K562 (cell line): ENCODE measurements at regions not wholly inside any gene's neighbourhood (a gene's known extent, or its start where the extent isn't known, plus 50 kb on each side); places are given as distances from the start of the nearest gene placed in this dataset.

ENCODE experiments used
- ATAC-seq: fragments of 200-7000 bp; cut with Tn5 transposase; 3 replicates; pipeline ENCODE4 v1.9.1; 2020; ENCODE audit warnings: moderate library complexity
- BruUV-seq: library from RNA; stranded (reverse); fragments of 400-500 nt; replicated peaks from 2 replicates; lab custom pipeline; 2021; lab: Mats Ljungman, UMichigan
- CTCF ChIA-PET: fragments of 300-600 bp; formaldehyde crosslinking; extraction: SDS; loops from one replicate; lab custom pipeline; 2021; ENCODE audit warnings: low intra/inter-chr PET ratio; lab: Yijun Ruan, JAX
- POLR2A ChIA-PET: fragments of 300-600, 350-650 bp; sonication (Branson Sonifier 250); formaldehyde crosslinking; extraction: SDS; loops from one replicate; lab custom pipeline; 2021; ENCODE audit warnings: antibody characterized with exemption, inconsistent platforms; lab: Yijun Ruan, JAX
- DNase-seq, 4 experiments: peaks; one replicate each; pipeline versions ENCODE4 v3.0.0 to v3.0.0-alpha.2; 2011 to 2018; ENCODE audit warnings: low spot score in 3 of 4, mixed read lengths in 3 of 4; ENCODE audit errors: extremely low read depth in 1 of 4
- FAIRE-seq: peaks from 2 replicates; lab custom pipeline; 2011; peaks lifted over from hg19 to GRCh38; lab: Jason Lieb, UNC
- H2AFZ ChIP-seq: 2 replicates; pipeline ENCODE4 v1.6.0; 2011; ENCODE audit warnings: low read depth, low read length, control low read depth, inconsistent platforms
- H3K27ac ChIP-seq: fragments of 200-600 bp; 3 replicates; pipeline ENCODE4 v1.8.0; 2011; ENCODE audit warnings: low read depth, mild to moderate bottlenecking, control low read depth, inconsistent platforms, low read length, moderate library complexity, mixed read lengths; ENCODE audit errors: extremely low read depth
- H3K27me3 ChIP-seq, 2 experiments: fragments of 300-600 bp in 1 of 2; 2 replicates in 1 of 2; 3 replicates in 1 of 2; pipeline versions ENCODE4 v1.6.0 to v1.8.0; 2011; ENCODE audit warnings: inconsistent platforms in 2 of 2, low read length in 2 of 2, mild to moderate bottlenecking in 1 of 2, mixed read lengths in 1 of 2, moderate library complexity in 1 of 2; ENCODE audit not compliant: control insufficient read depth in 2 of 2, insufficient read depth in 2 of 2
- H3K36me3 ChIP-seq: fragments of 300-600 bp; 3 replicates; pipeline ENCODE4 v1.8.0; 2011; ENCODE audit warnings: mild to moderate bottlenecking, low read length, inconsistent platforms; ENCODE audit not compliant: control insufficient read depth, insufficient read depth
- H3K4me1 ChIP-seq, 2 experiments: fragments of 200-600 bp in 1 of 2; replicated peaks in 1 of 2; 2 replicates in 1 of 2; 3 replicates in 1 of 2; pipeline versions ENCODE4 v1.5.1 to v1.8.0; 2011; ENCODE audit warnings: inconsistent platforms in 2 of 2, low read length in 2 of 2, mild to moderate bottlenecking in 1 of 2, mixed read lengths in 1 of 2, moderate library complexity in 1 of 2; ENCODE audit not compliant: control insufficient read depth in 2 of 2, insufficient read depth in 2 of 2
- H3K4me2 ChIP-seq: 2 replicates; pipeline ENCODE4 v1.6.1; 2011; ENCODE audit warnings: low read length, control low read depth, inconsistent platforms, mixed read lengths; ENCODE audit not compliant: insufficient read depth
- H3K4me3 ChIP-seq: fragments of 200-600 bp; sonication (generic), shearing (Covaris generic); 2 replicates; pipeline ENCODE4 v1.5.1; 2016; ENCODE audit warnings: control low read depth, inconsistent platforms
- H3K79me2 ChIP-seq: fragments of 200-600 bp; 3 replicates; pipeline ENCODE4 v1.8.0; 2011; ENCODE audit warnings: low read length, inconsistent platforms; ENCODE audit not compliant: control insufficient read depth, insufficient read depth
- H3K9ac ChIP-seq, 2 experiments: 2 replicates each; pipeline versions ENCODE4 v1.6.0 to v1.6.1; 2011; ENCODE audit warnings: low read depth in 2 of 2, low read length in 2 of 2, control low read depth in 1 of 2, inconsistent platforms in 1 of 2, mild to moderate bottlenecking in 1 of 2, mixed read lengths in 1 of 2; ENCODE audit not compliant: insufficient read depth in 1 of 2
- H3K9me1 ChIP-seq: one replicate; pipeline ENCODE4 v1.6.0; 2011; ENCODE audit warnings: inconsistent platforms, mild to moderate bottlenecking, low read length, moderate library complexity; ENCODE audit not compliant: control insufficient read depth, insufficient read depth
- H3K9me3 ChIP-seq: replicated peaks from 2 replicates; pipeline ENCODE4 v1.5.1; 2011; ENCODE audit warnings: low read depth, low read length, inconsistent platforms; ENCODE audit not compliant: control insufficient read depth, insufficient read depth
- H4K20me1 ChIP-seq: replicated peaks from 2 replicates; pipeline ENCODE4 v1.6.1; 2011; ENCODE audit warnings: low read length, inconsistent platforms, mixed read lengths; ENCODE audit not compliant: control insufficient read depth, insufficient read depth
- ASH1L ChIP-seq: fragments of 450-650 bp; IDR thresholded peaks from 2 replicates; pipeline ENCODE4 v1.6.1; 2018; ENCODE audit warnings: borderline replicate concordance, mild to moderate bottlenecking, low read depth; ENCODE audit not compliant: partially characterized antibody
- HNRNPUL1 ChIP-seq: fragments of 200-400 bp; formaldehyde crosslinking; IDR thresholded peaks from 2 replicates; pipeline ENCODE4 v1.6.1; 2017; ENCODE audit warnings: low read length
- KAT7 ChIP-seq: sonication (generic); formaldehyde crosslinking; IDR thresholded peaks from 2 replicates; pipeline ENCODE4 v1.8.0; 2022; ENCODE audit warnings: missing genetic modification reagents, mild to moderate bottlenecking, borderline replicate concordance
- KDM2B ChIP-seq: fragments of 250-450 bp; sonication (Bioruptor Pico); IDR thresholded peaks from 2 replicates; pipeline ENCODE4 v1.8.0; 2021; ENCODE audit warnings: mild to moderate bottlenecking, moderate library complexity
- KHSRP ChIP-seq: fragments of 450-650 bp; IDR thresholded peaks from 2 replicates; pipeline ENCODE4 v1.6.1; 2017
- MEF2A ChIP-seq: IDR thresholded peaks from 2 replicates; pipeline ENCODE4 v1.6.1; 2011; ENCODE audit warnings: low read depth, mild to moderate bottlenecking, low read length, moderate library complexity; ENCODE audit not compliant: control insufficient read depth
- NFIX ChIP-seq: fragments of 250-450 bp; sonication (Bioruptor Pico); IDR thresholded peaks from 2 replicates; pipeline ENCODE4 v1.4.0; 2020; ENCODE audit warnings: low read depth, mild to moderate bottlenecking, moderate library complexity
- RBM15 ChIP-seq: fragments of 200-400 bp; formaldehyde crosslinking; IDR thresholded peaks from 2 replicates; pipeline ENCODE4 v1.6.1; 2018; ENCODE audit warnings: mild to moderate bottlenecking, low read length, moderate library complexity; ENCODE audit not compliant: insufficient read depth
- U2AF2 ChIP-seq: fragments of 200-400 bp; formaldehyde crosslinking; optimal IDR thresholded peaks from 2 replicates; pipeline ENCODE3; 2017; ENCODE audit warnings: low read depth, mild to moderate bottlenecking, low read length
- ZFX ChIP-seq: sonication (generic); formaldehyde crosslinking; IDR thresholded peaks from 2 replicates; pipeline ENCODE4 v1.8.0; 2022; ENCODE audit warnings: mild to moderate bottlenecking, missing genetic modification reagents, moderate library complexity
- ZNF174 ChIP-seq: fragments of 250-450 bp; sonication (Bioruptor Pico); IDR thresholded peaks from 2 replicates; pipeline ENCODE4 v1.4.0; 2020; ENCODE audit warnings: mild to moderate bottlenecking
- WGBS: fragments of 100-300 bp; shearing (Covaris generic); methylation state at CpG from one replicate; pipeline ENCODE4 v1.1.6; 2016; ENCODE audit warnings: low coverage, mixed read lengths; ENCODE audit not compliant: insufficient coverage; ENCODE audit errors: missing lambda C conversion rate; 5-methylcytosine and 5-hydroxymethylcytosine counted together
- in situ Hi-C: fragments of 300-500 bp; cut with MboI; formaldehyde crosslinking; loops from 4 replicates; pipeline ENCODE4 v1.15.0; 2018; ENCODE audit warnings: inconsistent platforms, mixed read lengths
- intact Hi-C: fragments of 100-400 bp; cut with micrococcal nuclease; formaldehyde crosslinking; loops from 2 replicates; pipeline ENCODE4 v1.14.2; 2022

DNA sequence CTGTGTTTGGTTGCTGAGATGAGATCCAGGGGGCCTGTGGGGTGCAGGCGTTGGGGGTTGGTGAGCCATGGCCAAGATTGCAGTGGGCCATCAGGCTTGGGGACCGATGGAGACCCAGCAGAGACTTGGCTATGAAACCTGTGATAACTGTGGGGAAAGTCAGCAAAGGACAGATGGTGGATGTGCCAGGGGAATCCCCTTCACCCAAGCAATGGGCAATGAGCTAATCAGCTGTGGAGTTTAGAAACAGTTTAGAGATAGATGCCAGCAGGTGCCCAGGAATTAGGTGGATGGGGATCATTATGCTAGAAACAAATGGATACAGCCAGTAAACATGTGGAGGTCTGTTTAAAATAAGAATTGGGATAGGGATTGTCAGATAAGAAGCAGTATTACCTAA, 151.4 kb upstream of the FERD3L start:
- Histone ChIP-seq H3K9me1 (no peaks in the 10 kb centered on the region), H3K27me3 (no peaks in the 10 kb centered on the region), H3K9me3 (no peaks in the 10 kb centered on the region), H3K9ac (no peak overlapping the region), H2AFZ (no peak overlapping the region), H3K36me3 (no peaks in the 10 kb centered on the region), H3K4me2 (no peak overlapping the region), H4K20me1 (no peaks in the 10 kb centered on the region), H3K4me1 (no peaks in the 10 kb centered on the region), H3K27ac (no peak overlapping the region), H3K4me3 (no peak overlapping the region), H3K79me2 (no peaks in the 10 kb centered on the region)
- POLR2A ChIA-PET = no interaction called here
- FAIRE-seq (no peak), DNase-seq (no peak), ATAC-seq (no peak)
- in situ Hi-C loops (no loop called here), intact Hi-C loops (no loop called here)
- CTCF ChIA-PET = no interaction called here
- TF ChIP-seq MEF2A = no peak
- no peak for TF ChIP-seq KAT7 (CRISPR knock-in tag)
- no TSS peak for BruUV-seq
- WGBS = 0% methylated on average over 2 of the region's 2 CpGs

DNA sequence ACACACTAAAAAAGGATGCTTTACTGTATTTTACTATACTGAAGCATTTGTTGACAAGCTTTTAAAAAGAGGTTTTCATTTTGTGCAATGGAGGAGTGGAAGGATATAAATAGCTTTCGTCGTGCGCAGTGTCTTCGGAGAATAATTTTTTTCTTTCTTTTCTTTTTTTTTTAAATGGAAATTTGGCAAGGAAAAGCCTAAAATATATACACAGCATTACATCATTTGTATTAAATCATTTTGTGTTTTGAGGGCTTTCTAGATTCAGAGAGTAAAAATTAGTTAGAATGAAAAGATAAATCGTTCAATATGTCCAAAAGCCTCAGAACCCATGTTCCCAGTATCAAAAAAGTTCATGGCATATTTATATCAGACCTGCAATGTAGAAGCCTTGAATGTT, 150.2 kb upstream of the FERD3L start:
- H3K27ac ChIP-seq = no peak overlapping the region
- H3K36me3 ChIP-seq = no peaks in the 10 kb centered on the region
- WGBS = 14% methylated on average over 5 of the region's 5 CpGs
- no peaks in the 10 kb centered on the region for H3K9me1 ChIP-seq
- no peak overlapping the region for H3K4me2 ChIP-seq
- FAIRE-seq = no peak
- no peaks in the 10 kb centered on the region for H4K20me1 ChIP-seq
- no TSS peak for BruUV-seq
- no peak overlapping the region for H2AFZ ChIP-seq
- ChIA-PET POLR2A (no interaction called here), CTCF (no interaction called here)
- intact Hi-C loops = no loop called here
- H3K4me3 ChIP-seq = no peak overlapping the region
- H3K4me1 ChIP-seq = no peaks in the 10 kb centered on the region
- H3K79me2 ChIP-seq = no peaks in the 10 kb centered on the region
- no peak for DNase-seq
- in situ Hi-C loops = no loop called here
- H3K27me3 ChIP-seq = no peaks in the 10 kb centered on the region
- no peak for TF ChIP-seq RBM15
- no peak for TF ChIP-seq KHSRP
- TF ChIP-seq NFIX (CRISPR knock-in tag) = no peak
- no peak for TF ChIP-seq KDM2B (CRISPR knock-in tag)
- no peak for TF ChIP-seq ASH1L
- no peak for TF ChIP-seq ZFX (CRISPR knock-in tag)
- TF ChIP-seq U2AF2 = no peak
- TF ChIP-seq MEF2A = no peak
- no peak for TF ChIP-seq HNRNPUL1
- TF ChIP-seq ZNF174 (CRISPR knock-in tag) = no peak
- no peaks in the 10 kb centered on the region for H3K9me3 ChIP-seq
- no peak for ATAC-seq
- H3K9ac ChIP-seq = no peak overlapping the region
